ENCODE measurements at regions not wholly inside any gene's neighbourhood (a gene's known extent, or its start where the extent isn't known, plus 50 kb on each side); places are given as distances from the start of the nearest gene placed in this dataset.

GRCh38 chr1:189657715-189658114, 819.9 kb downstream of the BRINP3 start:
- H3K27me3 ChIP-seq (replicated peaks; ENCODE audit: insufficient read depth, low read length) = no peaks in the 10 kb centered on the region
- H2AFZ ChIP-seq (ENCODE audit: low read length) = no peak overlapping the region
- no peaks in the 10 kb centered on the region for H3K9me2 ChIP-seq (replicated peaks; ENCODE audit: insufficient read depth, low read length)
- DNase-seq = no peak
- H3K9me3 ChIP-seq (replicated peaks; ENCODE audit: insufficient read depth, low read length) = no peaks in the 10 kb centered on the region
- H3K36me3 ChIP-seq (replicated peaks; ENCODE audit: insufficient read depth, low read length) = no peaks in the 10 kb centered on the region
- no peaks in the 10 kb centered on the region for H4K20me1 ChIP-seq (ENCODE audit: insufficient read depth, low read length)
- no peaks in the 10 kb centered on the region for H3K79me2 ChIP-seq (ENCODE audit: low read length)
- TF ChIP-seq CTCF (IDR thresholded peaks at IDR 0.05; ENCODE audit: low read length) (no peak), EZH2phosphoT487 (IDR thresholded peaks at IDR 0.05; ENCODE audit: low read length) (no peak), EZH2 (optimal IDR thresholded peaks at IDR 0.05; ENCODE audit: low read depth, low read length) (no peak)
- H3K4me2 ChIP-seq (ENCODE audit: low read depth, low read length) = no peak overlapping the region
- H3K9ac ChIP-seq (ENCODE audit: low read length) = no peak overlapping the region
- no peak overlapping the region for H3K27ac ChIP-seq (ENCODE audit: low read length)
- no peak overlapping the region for H3K4me3 ChIP-seq (ENCODE audit: low read length)
- no peaks in the 10 kb centered on the region for H3F3A ChIP-seq (ENCODE audit: insufficient read depth, low read length)
- no peaks in the 10 kb centered on the region for H3K4me1 ChIP-seq (ENCODE audit: low read length)

DNA sequence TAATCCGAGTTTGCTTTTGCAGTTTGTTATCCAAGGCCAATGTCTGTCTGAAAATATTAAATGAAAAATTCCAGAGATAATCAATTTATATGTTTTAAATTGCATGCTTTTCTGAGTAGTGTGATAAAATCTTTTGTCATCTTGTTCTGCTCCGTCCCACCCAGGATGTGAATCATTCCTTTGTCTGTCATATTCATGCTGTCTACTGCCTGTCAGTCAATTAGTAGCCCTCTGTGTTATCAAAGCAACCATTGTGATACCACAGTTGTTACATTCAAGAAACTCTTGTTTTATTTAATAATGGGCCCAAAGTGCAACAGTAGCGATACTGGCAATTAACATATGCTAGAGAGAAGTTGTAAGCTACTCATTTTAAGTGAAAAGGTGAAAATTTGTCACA, 819.3 kb downstream of the BRINP3 start:
- Histone ChIP-seq H3K4me2 (ENCODE audit: low read depth, low read length) (no peak overlapping the region), H3K79me2 (ENCODE audit: low read length) (no peaks in the 10 kb centered on the region), H3K27me3 (replicated peaks; ENCODE audit: insufficient read depth, low read length) (no peaks in the 10 kb centered on the region), H4K20me1 (ENCODE audit: insufficient read depth, low read length) (no peaks in the 10 kb centered on the region), H3K4me1 (ENCODE audit: low read length) (no peaks in the 10 kb centered on the region), H3F3A (ENCODE audit: insufficient read depth, low read length) (no peaks in the 10 kb centered on the region), H3K9me2 (replicated peaks; ENCODE audit: insufficient read depth, low read length) (no peaks in the 10 kb centered on the region), H3K9ac (ENCODE audit: low read length) (no peak overlapping the region), H3K27ac (ENCODE audit: low read length) (no peak overlapping the region), H3K4me3 (ENCODE audit: low read length) (no peak overlapping the region), H3K9me3 (replicated peaks; ENCODE audit: insufficient read depth, low read length) (no peaks in the 10 kb centered on the region), H2AFZ (ENCODE audit: low read length) (no peak overlapping the region), H3K36me3 (replicated peaks; ENCODE audit: insufficient read depth, low read length) (no peaks in the 10 kb centered on the region)
- no peak for DNase-seq
- TF ChIP-seq EZH2phosphoT487 (IDR thresholded peaks at IDR 0.05; ENCODE audit: low read length) (no peak), CTCF (IDR thresholded peaks at IDR 0.05; ENCODE audit: low read length) (no peak), EZH2 (optimal IDR thresholded peaks at IDR 0.05; ENCODE audit: low read depth, low read length) (no peak)

- no peaks in the 10 kb centered on the region for H3K4me1 ChIP-seq (ENCODE audit: low read length)
- H3K36me3 ChIP-seq (replicated peaks; ENCODE audit: insufficient read depth, low read length) = no peaks in the 10 kb centered on the region
- H3K9me2 ChIP-seq (replicated peaks; ENCODE audit: insufficient read depth, low read length) = no peaks in the 10 kb centered on the region
- no peak overlapping the region for H3K4me2 ChIP-seq (ENCODE audit: low read depth, low read length)
- no peak overlapping the region for H3K27ac ChIP-seq (ENCODE audit: low read length)
- H4K20me1 ChIP-seq (ENCODE audit: insufficient read depth, low read length) = no peaks in the 10 kb centered on the region
- H3K9me3 ChIP-seq (replicated peaks; ENCODE audit: insufficient read depth, low read length) = no peaks in the 10 kb centered on the region
- no peaks in the 10 kb centered on the region for H3F3A ChIP-seq (ENCODE audit: insufficient read depth, low read length)
- no peak for DNase-seq
- no peaks in the 10 kb centered on the region for H3K79me2 ChIP-seq (ENCODE audit: low read length)
- H2AFZ ChIP-seq (ENCODE audit: low read length) = no peak overlapping the region
- H3K27me3 ChIP-seq (replicated peaks; ENCODE audit: insufficient read depth, low read length) = no peaks in the 10 kb centered on the region
- no peak for TF ChIP-seq CTCF (IDR thresholded peaks at IDR 0.05; ENCODE audit: low read length)
- no peak for TF ChIP-seq EZH2 (optimal IDR thresholded peaks at IDR 0.05; ENCODE audit: low read depth, low read length)
- no peak for TF ChIP-seq EZH2phosphoT487 (IDR thresholded peaks at IDR 0.05; ENCODE audit: low read length)
- no peak overlapping the region for H3K9ac ChIP-seq (ENCODE audit: low read length)
- H3K4me3 ChIP-seq (ENCODE audit: low read length) = no peak overlapping the region
These were observed 817.9 kb downstream of the BRINP3 start for GRCh38 chr1:189659731-189660130.

Measured in MM.1S (cell line).